ENCODE measurements at regions not wholly inside any gene's neighbourhood (a gene's known extent, or its start where the extent isn't known, plus 50 kb on each side); places are given as distances from the start of the nearest gene placed in this dataset.

DNA sequence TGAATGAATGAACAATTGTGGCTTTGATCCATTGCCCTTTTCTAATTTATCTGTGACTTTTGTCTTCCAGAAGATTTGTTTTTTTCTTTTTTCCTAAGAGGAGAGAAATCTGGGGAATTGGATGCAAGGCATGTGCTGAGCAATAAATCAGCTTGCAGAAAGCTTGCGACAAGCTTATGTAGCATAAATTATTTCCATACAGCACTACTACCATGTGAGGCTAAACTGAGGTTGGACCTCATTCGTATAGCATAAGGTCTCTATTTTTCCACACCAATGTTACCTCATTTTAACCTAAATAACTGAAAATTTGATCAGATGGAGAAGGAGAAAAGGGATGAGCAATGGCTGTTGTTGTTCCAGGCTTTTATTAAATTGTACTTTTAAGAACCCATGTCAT lies 455.6 kb downstream of the TUSC7 start:
- TF ChIP-seq NRF1 (IDR thresholded peaks at IDR 0.05; ENCODE audit: low read depth, low read length): no peak
- TF ChIP-seq CTCF (IDR thresholded peaks at IDR 0.05): no peak
- no peak for TF ChIP-seq EP300 (IDR thresholded peaks at IDR 0.05; ENCODE audit: borderline replicate concordance in 1 of 2, low read depth in 1 of 2, low read length in 1 of 2)
- TF ChIP-seq TAF1 (IDR thresholded peaks at IDR 0.05; ENCODE audit: borderline replicate concordance, low read depth, low read length): no peak
- TF ChIP-seq IRF3 (IDR thresholded peaks at IDR 0.05; ENCODE audit: low read depth, low read length): no peak
- no peak for TF ChIP-seq ELF1 (IDR thresholded peaks at IDR 0.05)
- TF ChIP-seq RFX5 (IDR thresholded peaks at IDR 0.05; ENCODE audit: low read length): no peak
